ENCODE measurements at regions not wholly inside any gene's neighbourhood (a gene's known extent, or its start where the extent isn't known, plus 50 kb on each side); places are given as distances from the start of the nearest gene placed in this dataset.

GRCh38 chr5:75993643-75994520, 89.3 kb upstream of the SV2C start:
- no peak for DNase-seq (ENCODE audit: low read depth in 1 of 2, low spot score in 1 of 2)
- Histone ChIP-seq H3K27me3 (no peaks in the 10 kb centered on the region), H3K4me3 (no peak overlapping the region), H3K36me3 (no peaks in the 10 kb centered on the region), H3K4me1 (ENCODE audit: low read depth) (no peaks in the 10 kb centered on the region), H3K27ac (no peak overlapping the region), H3K9me3 (ENCODE audit: low read depth) (no peaks in the 10 kb centered on the region)
- TF ChIP-seq CTCF (IDR thresholded peaks at IDR 0.05; ENCODE audit: low read depth, low read length), result no peak

- no peak for DNase-seq (ENCODE audit: low read depth in 1 of 2, low spot score in 1 of 2)
- TF ChIP-seq CTCF (IDR thresholded peaks at IDR 0.05; ENCODE audit: low read depth, low read length), result no peak
- Histone ChIP-seq H3K4me3 (no peak overlapping the region), H3K27ac (no peak overlapping the region), H3K9me3 (ENCODE audit: low read depth) (no peaks in the 10 kb centered on the region), H3K36me3 (no peaks in the 10 kb centered on the region), H3K4me1 (ENCODE audit: low read depth) (no peaks in the 10 kb centered on the region), H3K27me3 (no peaks in the 10 kb centered on the region)
Measured at GRCh38 chr5:75993183-75993582, 90.0 kb upstream of the SV2C start.

- no peak for TF ChIP-seq CTCF (IDR thresholded peaks at IDR 0.05; ENCODE audit: low read depth, low read length)
- H3K27me3 ChIP-seq, result no peaks in the 10 kb centered on the region
- H3K27ac ChIP-seq, result no peak overlapping the region
- no peak overlapping the region for H3K4me3 ChIP-seq
- H3K9me3 ChIP-seq (ENCODE audit: low read depth), result no peaks in the 10 kb centered on the region
- no peak for DNase-seq (ENCODE audit: low read depth in 1 of 2, low spot score in 1 of 2)
- no peaks in the 10 kb centered on the region for H3K4me1 ChIP-seq (ENCODE audit: low read depth)
- no peaks in the 10 kb centered on the region for H3K36me3 ChIP-seq
Measured at GRCh38 chr5:75992753-75993152, 90.4 kb upstream of the SV2C start.

GRCh38 chr5:75985077-75985476, 98.1 kb upstream of the SV2C start:
- Histone ChIP-seq H3K4me1 (ENCODE audit: low read depth) (no peaks in the 10 kb centered on the region), H3K27me3 (no peaks in the 10 kb centered on the region), H3K9me3 (ENCODE audit: low read depth) (no peaks in the 10 kb centered on the region), H3K27ac (no peak overlapping the region), H3K4me3 (no peak overlapping the region), H3K36me3 (no peaks in the 10 kb centered on the region)
- DNase-seq (ENCODE audit: low read depth in 1 of 2, low spot score in 1 of 2), result no peak
- TF ChIP-seq CTCF (IDR thresholded peaks at IDR 0.05; ENCODE audit: low read depth, low read length), result no peak

- no peak overlapping the region for H3K27ac ChIP-seq
- TF ChIP-seq CTCF (IDR thresholded peaks at IDR 0.05; ENCODE audit: low read depth, low read length), result no peak
- H3K9me3 ChIP-seq (ENCODE audit: low read depth), result no peaks in the 10 kb centered on the region
- H3K36me3 ChIP-seq, result no peaks in the 10 kb centered on the region
- no peaks in the 10 kb centered on the region for H3K27me3 ChIP-seq
- DNase-seq (ENCODE audit: low read depth in 1 of 2, low spot score in 1 of 2), result no peak
- H3K4me1 ChIP-seq (ENCODE audit: low read depth), result no peaks in the 10 kb centered on the region
- no peak overlapping the region for H3K4me3 ChIP-seq
Measured at GRCh38 chr5:75975496-75975895, 107.7 kb upstream of the SV2C start.

Data from cardiac muscle cell (in vitro differentiated cells and primary cell).